OCI-LY7 (cell line): ENCODE measurements at regions not wholly inside any gene's neighbourhood (a gene's known extent, or its start where the extent isn't known, plus 50 kb on each side); places are given as distances from the start of the nearest gene placed in this dataset.

Experiments
- BruUV-seq: library from RNA; stranded (reverse); fragments of 400-500 nt; replicated peaks from 2 replicates; lab custom pipeline; 2021; lab: Mats Ljungman, UMichigan
- CTCF ChIA-PET: fragments of 300-600 bp; sonication (Branson Sonifier 250); formaldehyde crosslinking; loops from one replicate; lab custom pipeline; 2022; ENCODE audit warnings: antibody characterized with exemption; ENCODE audit not compliant: unreplicated experiment; lab: Charles Lee
- POLR2A ChIA-PET: fragments of 300-600 bp; sonication (Branson Sonifier 250); formaldehyde crosslinking; loops from one replicate; lab custom pipeline; 2022; ENCODE audit warnings: antibody characterized with exemption; lab: Charles Lee
- DNase-seq: peaks from one replicate; pipeline ENCODE4 v3.0.0-alpha.2; 2015; ENCODE audit warnings: low spot score
- H2AFZ ChIP-seq: fragments of 200-600 bp; sonication (generic), shearing (Covaris generic); 2 replicates; pipeline ENCODE4 v1.6.1; 2014; ENCODE audit warnings: mild to moderate bottlenecking, antibody characterized with exemption, low read length, moderate library complexity
- H3K27ac ChIP-seq: fragments of 200-600 bp; sonication (generic); 2 replicates; pipeline ENCODE4 v1.5.1; 2014; ENCODE audit warnings: mixed run types, low read depth, mild to moderate bottlenecking, moderate library complexity, low read length, inconsistent platforms; ENCODE audit not compliant: poor library complexity, severe bottlenecking
- H3K36me3 ChIP-seq: fragments of 200-600 bp; sonication (generic); 2 replicates; pipeline ENCODE4 v1.6.1; 2014; ENCODE audit warnings: mild to moderate bottlenecking, antibody characterized with exemption, low read length, moderate library complexity, mixed read lengths; ENCODE audit not compliant: insufficient read depth
- H3K4me1 ChIP-seq: fragments of 200-600 bp; sonication (generic); 2 replicates; pipeline ENCODE4 v1.5.1; 2014; ENCODE audit warnings: mild to moderate bottlenecking, low read length; ENCODE audit not compliant: insufficient read depth, poor library complexity, severe bottlenecking
- H3K4me2 ChIP-seq: fragments of 200-600 bp; sonication (generic); 2 replicates; pipeline ENCODE4 v1.6.1; 2014; ENCODE audit warnings: mild to moderate bottlenecking, low read length
- H3K4me3 ChIP-seq: fragments of 200-600 bp; sonication (generic); 2 replicates; pipeline ENCODE4 v1.5.1; 2014; ENCODE audit warnings: mild to moderate bottlenecking, low read depth, low read length; ENCODE audit not compliant: poor library complexity, severe bottlenecking
- H3K79me2 ChIP-seq: fragments of 200-600 bp; sonication (generic); 2 replicates; pipeline ENCODE4 v1.6.1; 2016; ENCODE audit warnings: low read depth, mild to moderate bottlenecking, low read length, moderate library complexity, mixed read lengths; ENCODE audit not compliant: insufficient read depth
- H3K9me2 ChIP-seq: fragments of 200-600 bp; sonication (generic); 2 replicates; pipeline ENCODE4 v1.6.1; 2016; ENCODE audit warnings: mild to moderate bottlenecking, low read length, mixed read lengths; ENCODE audit not compliant: insufficient read depth
- H3K9me3 ChIP-seq: fragments of 200-600 bp; sonication (generic); 2 replicates; pipeline ENCODE4 v1.6.1; 2014; ENCODE audit warnings: mild to moderate bottlenecking, mixed run types, low read length, mixed read lengths
- H4K20me1 ChIP-seq: fragments of 200-600 bp; sonication (generic); 2 replicates; pipeline ENCODE4 v1.6.1; 2014; ENCODE audit warnings: mild to moderate bottlenecking, antibody characterized with exemption, low read length, moderate library complexity, mixed read lengths; ENCODE audit not compliant: insufficient read depth
- EZH2phosphoT487 ChIP-seq: fragments of 200-600 bp; sonication (generic); IDR thresholded peaks from 2 replicates; pipeline ENCODE4 v1.6.1; 2018; ENCODE audit warnings: low read depth, borderline replicate concordance, mild to moderate bottlenecking, mixed run types, antibody characterized with exemption, low read length, moderate library complexity, mixed read lengths
- intact Hi-C: fragments of 100-400 bp; cut with micrococcal nuclease; formaldehyde crosslinking; loops from one replicate; pipeline ENCODE4 v1.10.0; 2022; ENCODE audit not compliant: unreplicated experiment
- TF ChIP-seq, protein P1 (sequence below): fragments of 200-600 bp; sonication (generic); conservative IDR thresholded peaks from 2 replicates; pipeline ENCODE4 v1.5.1; 2014; ENCODE audit warnings: mild to moderate bottlenecking, antibody characterized with exemption, low read length, moderate library complexity, mixed read lengths

DNA sequence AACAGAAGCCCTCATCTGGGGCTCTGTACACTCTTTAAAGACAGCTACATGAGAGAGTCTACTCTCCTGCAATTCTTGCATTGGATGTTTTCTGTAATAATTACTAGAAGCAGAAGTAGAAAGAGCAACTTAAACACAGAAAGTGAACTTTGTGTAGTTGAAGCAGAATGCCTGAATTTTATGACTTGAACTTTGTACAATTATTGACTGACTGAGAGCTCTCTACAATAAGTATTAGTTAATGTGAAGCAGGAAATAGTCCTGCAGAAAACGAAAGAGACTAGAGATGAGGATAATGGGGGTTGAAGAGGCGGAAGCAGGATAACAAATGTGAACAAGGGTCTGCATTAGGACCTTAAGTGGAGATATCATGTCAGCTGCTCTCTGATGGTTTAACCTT is 79.2 kb upstream of the STK39 start:
- intact Hi-C loops, result no loop called here
- Histone ChIP-seq H3K36me3 (no peaks in the 10 kb centered on the region), H4K20me1 (no peaks in the 10 kb centered on the region), H3K4me1 (no peaks in the 10 kb centered on the region), H3K27ac (no peak overlapping the region), H3K4me3 (no peak overlapping the region), H3K9me3 (peaks cover 4% of the 10 kb centered on the region; the same call in 1 of the 2 replicates), H2AFZ (no peak overlapping the region), H3K9me2 (no peaks in the 10 kb centered on the region), H3K4me2 (no peak overlapping the region), H3K79me2 (no peaks in the 10 kb centered on the region)
- no peak for TF ChIP-seq EZH2phosphoT487
- TF ChIP-seq, protein P1, sequence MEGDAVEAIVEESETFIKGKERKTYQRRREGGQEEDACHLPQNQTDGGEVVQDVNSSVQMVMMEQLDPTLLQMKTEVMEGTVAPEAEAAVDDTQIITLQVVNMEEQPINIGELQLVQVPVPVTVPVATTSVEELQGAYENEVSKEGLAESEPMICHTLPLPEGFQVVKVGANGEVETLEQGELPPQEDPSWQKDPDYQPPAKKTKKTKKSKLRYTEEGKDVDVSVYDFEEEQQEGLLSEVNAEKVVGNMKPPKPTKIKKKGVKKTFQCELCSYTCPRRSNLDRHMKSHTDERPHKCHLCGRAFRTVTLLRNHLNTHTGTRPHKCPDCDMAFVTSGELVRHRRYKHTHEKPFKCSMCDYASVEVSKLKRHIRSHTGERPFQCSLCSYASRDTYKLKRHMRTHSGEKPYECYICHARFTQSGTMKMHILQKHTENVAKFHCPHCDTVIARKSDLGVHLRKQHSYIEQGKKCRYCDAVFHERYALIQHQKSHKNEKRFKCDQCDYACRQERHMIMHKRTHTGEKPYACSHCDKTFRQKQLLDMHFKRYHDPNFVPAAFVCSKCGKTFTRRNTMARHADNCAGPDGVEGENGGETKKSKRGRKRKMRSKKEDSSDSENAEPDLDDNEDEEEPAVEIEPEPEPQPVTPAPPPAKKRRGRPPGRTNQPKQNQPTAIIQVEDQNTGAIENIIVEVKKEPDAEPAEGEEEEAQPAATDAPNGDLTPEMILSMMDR, result no peak
- ChIA-PET POLR2A (no interaction called here), CTCF (no interaction called here)
- BruUV-seq, result no TSS peak
- DNase-seq, result no peak

DNA sequence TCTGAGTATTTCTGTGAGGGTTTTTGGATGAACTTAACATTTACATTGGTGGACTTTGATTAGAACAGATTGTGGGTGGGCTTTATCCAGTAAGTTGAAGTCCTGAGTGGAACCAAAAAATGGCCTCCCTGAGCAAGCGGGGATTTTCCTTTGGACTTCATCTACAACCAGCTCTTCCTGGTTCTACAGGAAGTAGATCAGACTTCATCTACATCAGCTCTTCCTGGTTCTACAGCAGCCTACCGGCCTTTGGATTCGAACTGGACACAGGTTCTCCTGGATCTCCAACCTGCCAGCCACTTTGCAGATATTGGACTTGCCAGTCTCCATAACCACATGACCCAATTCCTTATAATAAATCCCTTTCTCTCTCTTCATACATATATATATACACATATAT is 79.9 kb upstream of the STK39 start:
- H3K79me2 ChIP-seq, result no peaks in the 10 kb centered on the region

DNA sequence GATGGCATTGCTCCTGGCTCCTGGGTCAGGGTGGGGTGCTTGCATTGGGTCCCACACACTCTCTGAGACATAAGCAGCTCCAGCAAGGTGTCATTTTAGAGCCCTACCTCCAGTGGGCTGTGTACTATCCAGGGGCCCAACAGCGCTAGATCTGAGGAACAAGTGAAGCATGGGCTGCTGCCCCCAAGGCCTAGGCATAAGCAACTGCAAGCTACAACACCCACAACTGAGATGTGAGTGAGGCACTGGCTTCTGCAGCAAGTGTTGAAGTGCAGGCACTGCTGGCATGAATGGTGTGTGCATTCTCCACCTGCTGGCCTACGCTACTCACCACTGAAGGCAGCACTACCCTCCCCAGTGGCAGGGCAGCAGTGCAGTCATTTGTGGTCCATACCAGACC is 81.0 kb upstream of the STK39 start:
- DNase-seq, result no peak
- Histone ChIP-seq H3K4me1 (no peaks in the 10 kb centered on the region), H3K4me2 (no peak overlapping the region), H3K9me2 (no peaks in the 10 kb centered on the region), H3K36me3 (no peaks in the 10 kb centered on the region), H3K9me3 (peaks cover 4% of the 10 kb centered on the region; the same call in 1 of the 2 replicates), H3K27ac (no peak overlapping the region), H4K20me1 (no peaks in the 10 kb centered on the region), H3K79me2 (no peaks in the 10 kb centered on the region), H2AFZ (no peak overlapping the region), H3K4me3 (no peak overlapping the region)
- BruUV-seq, result no TSS peak
- ChIA-PET POLR2A (no interaction called here), CTCF (no interaction called here)
- intact Hi-C loops, result no loop called here
- no peak for TF ChIP-seq EZH2phosphoT487
- TF ChIP-seq, protein P1, result no peak

More for the DNA sequence above, 79.9 kb upstream of the STK39 start:
- CTCF ChIA-PET, result no interaction called here
- H3K4me1 ChIP-seq, result no peaks in the 10 kb centered on the region
- no peak overlapping the region for H3K4me2 ChIP-seq
- H3K9me2 ChIP-seq, result no peaks in the 10 kb centered on the region
- POLR2A ChIA-PET, result no interaction called here
- no peak for TF ChIP-seq EZH2phosphoT487
- TF ChIP-seq, protein P1, result no peak
- BruUV-seq, result no TSS peak
- H3K4me3 ChIP-seq, result no peak overlapping the region
- no peak overlapping the region for H2AFZ ChIP-seq
- intact Hi-C loops, result no loop called here
- no peak for DNase-seq
- no peaks in the 10 kb centered on the region for H3K36me3 ChIP-seq
- H4K20me1 ChIP-seq, result no peaks in the 10 kb centered on the region
- no peak overlapping the region for H3K27ac ChIP-seq
- peaks cover 4% of the 10 kb centered on the region; the same call in 1 of the 2 replicates for H3K9me3 ChIP-seq
